ENCODE measurements at regions not wholly inside any gene's neighbourhood (a gene's known extent, or its start where the extent isn't known, plus 50 kb on each side); places are given as distances from the start of the nearest gene placed in this dataset.

- no peaks in the 10 kb centered on the region for H3K4me1 Mint-ChIP-seq (ENCODE audit: low read depth)
Observed at GRCh38 chr18:56473400-56474024, 164.9 kb downstream of the TXNL1 start.

GRCh38 chr18:56470406-56471351 is 167.7 kb downstream of the TXNL1 start:
- Mint-ChIP-seq H3K27me3 (peaks cover 3% of the 10 kb centered on the region), H3K27ac (peak overlapping the region; percentile 33), H3K4me1 (ENCODE audit: low read depth) (no peaks in the 10 kb centered on the region), H3K9me3 (ENCODE audit: low read depth) (peaks cover 7% of the 10 kb centered on the region), H3K4me3 (ENCODE audit: low read depth) (no peak overlapping the region), H3K36me3 (ENCODE audit: insufficient read depth) (peaks cover 3% of the 10 kb centered on the region)
- TF ChIP-seq CTCF (IDR thresholded peaks at IDR 0.05; ENCODE audit: unreplicated experiment) = no peak
- no peak for DNase-seq (ENCODE audit: low spot score, unreplicated experiment)

More at GRCh38 chr18:56473400-56474024, 164.9 kb downstream of the TXNL1 start:
- TF ChIP-seq CTCF (IDR thresholded peaks at IDR 0.05; ENCODE audit: unreplicated experiment) = no peak
- Mint-ChIP-seq H3K27ac (no peak overlapping the region), H3K9me3 (ENCODE audit: low read depth) (no peaks in the 10 kb centered on the region), H3K27me3 (peaks cover 3% of the 10 kb centered on the region), H3K4me3 (ENCODE audit: low read depth) (no peak overlapping the region), H3K36me3 (ENCODE audit: insufficient read depth) (no peaks in the 10 kb centered on the region)
- no peak for DNase-seq (ENCODE audit: low spot score, unreplicated experiment)

- H3K36me3 Mint-ChIP-seq (ENCODE audit: insufficient read depth) = peaks cover 3% of the 10 kb centered on the region
- H3K4me3 Mint-ChIP-seq (ENCODE audit: low read depth) = no peak overlapping the region
- peaks cover 17% of the 10 kb centered on the region for H3K9me3 Mint-ChIP-seq (ENCODE audit: low read depth)
Observed at GRCh38 chr18:56469582-56469981, 168.8 kb downstream of the TXNL1 start.

GRCh38 chr18:56468396-56468795 is 170.0 kb downstream of the TXNL1 start:
- no peak overlapping the region for H3K27ac Mint-ChIP-seq
- H3K27me3 Mint-ChIP-seq = peaks cover 3% of the 10 kb centered on the region
- H3K9me3 Mint-ChIP-seq (ENCODE audit: low read depth) = peaks cover 20% of the 10 kb centered on the region
- no peak for TF ChIP-seq CTCF (IDR thresholded peaks at IDR 0.05; ENCODE audit: unreplicated experiment)
- no peak overlapping the region for H3K4me3 Mint-ChIP-seq (ENCODE audit: low read depth)
- peaks cover 3% of the 10 kb centered on the region for H3K36me3 Mint-ChIP-seq (ENCODE audit: insufficient read depth)
- no peaks in the 10 kb centered on the region for H3K4me1 Mint-ChIP-seq (ENCODE audit: low read depth)
- no peak for DNase-seq (ENCODE audit: low spot score, unreplicated experiment)

More at GRCh38 chr18:56469582-56469981, 168.8 kb downstream of the TXNL1 start:
- Mint-ChIP-seq H3K27ac (no peak overlapping the region), H3K27me3 (peaks cover 3% of the 10 kb centered on the region), H3K4me1 (ENCODE audit: low read depth) (no peaks in the 10 kb centered on the region)
- TF ChIP-seq CTCF (IDR thresholded peaks at IDR 0.05; ENCODE audit: unreplicated experiment) = no peak
- DNase-seq (ENCODE audit: low spot score, unreplicated experiment) = no peak

- no peaks in the 10 kb centered on the region for H3K4me1 Mint-ChIP-seq (ENCODE audit: low read depth)
- peaks cover 3% of the 10 kb centered on the region for H3K36me3 Mint-ChIP-seq (ENCODE audit: insufficient read depth)
- no peaks in the 10 kb centered on the region for H3K27me3 Mint-ChIP-seq
- no peak overlapping the region for H3K4me3 Mint-ChIP-seq (ENCODE audit: low read depth)
- peaks cover 17% of the 10 kb centered on the region for H3K9me3 Mint-ChIP-seq (ENCODE audit: low read depth)
- H3K27ac Mint-ChIP-seq = no peak overlapping the region
- DNase-seq (ENCODE audit: low spot score, unreplicated experiment) = no peak
- no peak for TF ChIP-seq CTCF (IDR thresholded peaks at IDR 0.05; ENCODE audit: unreplicated experiment)
Observed at GRCh38 chr18:56462276-56462675, 176.1 kb downstream of the TXNL1 start.

Data from progenitor cell of endocrine pancreas (in vitro differentiated cells).